Lower leg skin (tissue), 4 donors: ENCODE measurements at regions not wholly inside any gene's neighbourhood (a gene's known extent, or its start where the extent isn't known, plus 50 kb on each side); places are given as distances from the start of the nearest gene placed in this dataset.
"Not testable (repeated sequence)": the region's sequence is repeated elsewhere in the genome, so short reads cannot be mapped to it uniquely, and the experiment has no call there.

ENCODE experiments used
- DNase-seq, 2 donors: peaks; one replicate each; pipeline ENCODE4 v3.0.0-alpha.2; 2019; ENCODE audit warnings: low spot score in 2 of 2
- H3K4me3 ChIP-seq: fragments of 200-600 bp; sonication (generic); 2 replicates; pipeline ENCODE4 v1.5.1; 2017; ENCODE audit warnings: mild to moderate bottlenecking, low read depth; ENCODE audit not compliant: poor library complexity, severe bottlenecking
- POLR2A ChIP-seq, 2 donors: fragments of 450-650 bp; IDR thresholded peaks; one replicate each; pipeline ENCODE4 v1.6.1; 2016 to 2017; ENCODE audit warnings: antibody characterized with exemption in 2 of 2, mild to moderate bottlenecking in 1 of 2, moderate library complexity in 1 of 2
- WGBS, 2 donors: methylation state at CpG; one replicate each; pipeline ENCODE4 v1.1.5; 2018; 5-methylcytosine and 5-hydroxymethylcytosine counted together
- intact Hi-C: fragments of 100-400 bp; cut with DNase I; formaldehyde crosslinking; loops from one replicate; pipeline ENCODE4 v1.15.0; 2023; ENCODE audit warnings: low total_unique reads
- TF ChIP-seq, protein P1 (sequence below), 3 donors: fragments of 450-650 bp; IDR thresholded peaks; one replicate each; pipeline ENCODE4 v1.5.1; 2016; ENCODE audit warnings: antibody characterized with exemption in 3 of 3, mild to moderate bottlenecking in 3 of 3, moderate library complexity in 2 of 3

DNA sequence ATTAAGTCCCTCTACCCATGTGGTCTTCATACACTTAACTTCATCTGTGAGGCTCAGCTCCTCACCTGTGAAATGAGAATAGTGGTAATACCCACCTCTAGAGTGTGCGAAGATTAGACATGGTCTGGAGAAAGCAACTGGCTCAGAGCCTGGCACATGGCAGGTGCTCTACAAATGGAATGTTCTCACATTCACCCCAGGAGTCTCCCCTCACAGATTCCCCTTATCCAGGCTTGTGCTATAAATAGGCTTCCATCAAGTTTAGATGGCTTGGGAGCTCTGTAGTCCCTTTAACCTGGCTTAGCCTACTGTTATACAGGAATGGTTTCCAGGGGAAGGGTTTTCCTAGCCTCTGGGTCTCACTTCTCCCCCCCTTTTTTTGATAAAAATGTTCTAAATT, 455.9 kb downstream of the RNF144A start:
- no peak for TF ChIP-seq POLR2A (IDR thresholded peaks at IDR 0.05)
- TF ChIP-seq, protein P1, sequence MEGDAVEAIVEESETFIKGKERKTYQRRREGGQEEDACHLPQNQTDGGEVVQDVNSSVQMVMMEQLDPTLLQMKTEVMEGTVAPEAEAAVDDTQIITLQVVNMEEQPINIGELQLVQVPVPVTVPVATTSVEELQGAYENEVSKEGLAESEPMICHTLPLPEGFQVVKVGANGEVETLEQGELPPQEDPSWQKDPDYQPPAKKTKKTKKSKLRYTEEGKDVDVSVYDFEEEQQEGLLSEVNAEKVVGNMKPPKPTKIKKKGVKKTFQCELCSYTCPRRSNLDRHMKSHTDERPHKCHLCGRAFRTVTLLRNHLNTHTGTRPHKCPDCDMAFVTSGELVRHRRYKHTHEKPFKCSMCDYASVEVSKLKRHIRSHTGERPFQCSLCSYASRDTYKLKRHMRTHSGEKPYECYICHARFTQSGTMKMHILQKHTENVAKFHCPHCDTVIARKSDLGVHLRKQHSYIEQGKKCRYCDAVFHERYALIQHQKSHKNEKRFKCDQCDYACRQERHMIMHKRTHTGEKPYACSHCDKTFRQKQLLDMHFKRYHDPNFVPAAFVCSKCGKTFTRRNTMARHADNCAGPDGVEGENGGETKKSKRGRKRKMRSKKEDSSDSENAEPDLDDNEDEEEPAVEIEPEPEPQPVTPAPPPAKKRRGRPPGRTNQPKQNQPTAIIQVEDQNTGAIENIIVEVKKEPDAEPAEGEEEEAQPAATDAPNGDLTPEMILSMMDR (IDR thresholded peaks at IDR 0.05) = no peak
- no peak overlapping the region for H3K4me3 ChIP-seq
- intact Hi-C loops = no loop called here

DNA sequence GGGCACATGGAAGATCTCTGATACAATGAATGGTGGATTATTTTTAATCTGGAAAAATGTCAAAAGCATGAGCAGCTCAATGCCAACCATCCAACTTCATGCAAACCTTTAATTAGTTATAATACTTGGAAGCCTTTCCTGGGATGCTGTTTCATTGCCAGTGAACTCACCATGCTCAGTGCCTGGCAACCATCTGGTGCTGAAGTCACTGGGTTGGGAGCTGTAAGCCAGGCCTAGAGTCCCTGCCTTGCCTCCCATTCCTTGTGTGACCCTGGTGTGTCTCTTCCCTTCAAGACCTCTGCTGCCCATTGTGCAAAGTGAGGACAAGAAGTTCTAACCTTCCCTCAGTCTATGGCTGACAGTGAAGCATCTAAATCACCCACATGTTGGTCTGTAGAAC, 458.7 kb downstream of the RNF144A start:
- no peak for TF ChIP-seq POLR2A (IDR thresholded peaks at IDR 0.05)
- TF ChIP-seq, protein P1 (IDR thresholded peaks at IDR 0.05) = no peak
- no peak overlapping the region for H3K4me3 ChIP-seq
- no peak for DNase-seq
- intact Hi-C loops = no loop called here

More for the DNA sequence above, 455.9 kb downstream of the RNF144A start:
- no peak for DNase-seq
- 100% methylated on average over 1 of the region's 1 CpG for WGBS, 2 donors

DNA sequence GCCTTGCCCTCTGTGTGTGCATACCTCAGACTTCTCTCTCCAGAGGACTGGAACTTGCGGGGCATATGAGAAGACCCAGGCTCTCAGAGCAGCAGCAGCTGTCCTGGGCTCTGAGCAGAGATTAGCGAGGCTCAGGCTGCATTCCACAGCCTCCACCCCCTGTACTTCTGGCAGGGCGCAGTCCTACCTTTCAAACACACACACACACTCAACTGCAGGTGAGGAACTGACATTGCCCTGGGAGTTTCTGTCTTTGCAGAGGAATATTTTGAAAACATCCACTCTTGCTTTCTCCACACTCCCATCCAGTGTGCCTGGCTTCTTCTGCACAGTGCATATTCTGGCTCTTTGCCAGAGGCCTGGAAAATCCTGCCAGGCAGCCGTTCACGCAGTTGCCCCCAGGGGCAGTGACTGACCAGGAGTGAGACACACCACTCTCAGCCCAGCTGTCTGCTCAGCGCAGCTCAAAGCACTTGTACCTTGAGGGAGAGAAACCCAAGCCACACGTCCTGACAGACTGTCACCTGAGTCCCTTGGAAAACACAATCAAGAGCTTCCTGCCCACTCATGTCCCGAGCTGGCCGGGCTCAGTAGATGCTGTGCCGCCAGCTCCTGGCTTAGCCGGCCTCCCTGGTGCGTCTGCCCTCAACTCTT, 460.8 kb downstream of the RNF144A start:
- no peak overlapping the region for H3K4me3 ChIP-seq
- TF ChIP-seq POLR2A (IDR thresholded peaks at IDR 0.05) = no peak
- TF ChIP-seq, protein P1 (IDR thresholded peaks at IDR 0.05) = no peak
- no peak for DNase-seq
- intact Hi-C loops = no loop called here
- 33 to 47% methylated on average over 12 of the region's 12 CpGs for WGBS, 2 donors

DNA sequence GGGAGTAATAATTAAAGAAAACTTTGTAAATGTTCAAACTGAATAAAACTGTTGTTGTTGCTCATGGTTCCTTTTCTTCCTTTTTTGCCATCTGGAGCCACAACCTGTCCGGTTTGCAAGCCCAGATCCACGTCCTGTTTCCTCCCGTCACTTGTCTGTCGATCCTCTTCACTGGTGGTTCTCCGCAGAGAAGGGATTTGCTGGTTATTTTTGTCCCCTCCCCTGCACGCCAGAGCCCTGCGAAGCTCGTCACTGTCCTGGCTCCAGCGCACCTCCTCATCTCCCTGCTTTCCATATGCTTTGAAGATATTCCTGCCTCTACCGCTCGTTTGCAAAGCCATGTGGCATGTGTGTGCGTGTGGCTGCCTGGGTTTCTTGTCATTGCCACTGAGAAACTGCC, 461.4 kb downstream of the RNF144A start:
- WGBS, 2 donors = 51 to 54% methylated on average over 12 of the region's 12 CpGs
- H3K4me3 ChIP-seq = no peak overlapping the region
- intact Hi-C loops = no loop called here
- DNase-seq = no peak
- no peak for TF ChIP-seq POLR2A (IDR thresholded peaks at IDR 0.05)
- TF ChIP-seq, protein P1 (IDR thresholded peaks at IDR 0.05) = no peak

DNA sequence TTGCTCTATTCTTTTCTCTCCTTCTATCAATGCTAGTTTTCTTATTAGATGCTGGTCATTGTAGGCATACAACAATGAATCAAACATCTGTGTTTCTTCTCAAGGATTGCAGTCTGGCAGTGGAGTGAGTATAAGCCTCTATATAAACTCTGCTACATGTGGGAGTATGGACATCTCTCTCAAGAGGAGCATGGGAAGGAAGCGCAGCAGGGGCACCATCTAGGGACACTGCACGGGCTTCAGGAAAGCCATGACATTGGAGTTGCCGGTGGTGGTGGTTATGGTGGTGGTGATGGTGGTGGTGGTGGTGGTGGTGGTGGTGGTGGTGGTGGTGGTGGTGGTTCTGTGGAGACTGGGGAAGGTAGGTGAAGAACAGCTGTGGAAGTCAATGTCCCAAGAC, 462.6 kb downstream of the RNF144A start:
- intact Hi-C loops = no loop called here
- TF ChIP-seq, protein P1 (IDR thresholded peaks at IDR 0.05) = no peak
- no peak for TF ChIP-seq POLR2A (IDR thresholded peaks at IDR 0.05)
- no peak for DNase-seq
- no peak overlapping the region for H3K4me3 ChIP-seq
- WGBS, 2 donors = 86 to 97% methylated on average over 3 of the region's 3 CpGs

DNA sequence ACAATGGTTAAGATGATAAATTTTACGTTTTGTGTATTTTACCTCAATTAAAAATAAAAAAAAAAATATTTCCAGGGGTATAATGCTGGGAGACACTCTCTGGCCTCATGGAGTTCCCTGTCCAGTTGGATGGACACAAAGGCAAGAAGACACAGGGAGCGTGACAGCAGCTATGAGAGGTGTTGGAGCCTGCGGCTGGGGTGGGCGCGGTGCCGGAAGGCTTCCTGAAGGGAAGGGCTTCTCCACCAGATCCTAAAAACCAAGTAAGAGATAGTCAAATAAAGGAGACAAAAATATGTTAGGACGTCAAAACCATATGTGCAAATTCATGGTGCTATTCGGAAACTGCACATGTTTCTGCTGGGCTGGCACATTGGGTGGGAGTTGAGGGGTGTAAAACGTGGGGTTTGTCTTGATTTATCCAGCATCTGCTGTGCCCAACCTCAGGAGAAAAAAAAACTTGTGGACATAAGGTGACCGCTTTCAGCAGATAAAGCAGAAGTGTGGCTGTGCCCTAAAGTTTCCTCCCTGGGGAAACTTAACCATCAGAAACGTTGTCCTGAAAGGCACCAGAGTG, 467.6 kb downstream of the RNF144A start:
- intact Hi-C loops = no loop called here
- TF ChIP-seq, protein P1 (IDR thresholded peaks at IDR 0.05) = no peak
- no peak for TF ChIP-seq POLR2A (IDR thresholded peaks at IDR 0.05)
- no peak for DNase-seq
- H3K4me3 ChIP-seq = no peak overlapping the region
- WGBS, 2 donors = 81 to 82% methylated on average over 11 of the region's 11 CpGs

DNA sequence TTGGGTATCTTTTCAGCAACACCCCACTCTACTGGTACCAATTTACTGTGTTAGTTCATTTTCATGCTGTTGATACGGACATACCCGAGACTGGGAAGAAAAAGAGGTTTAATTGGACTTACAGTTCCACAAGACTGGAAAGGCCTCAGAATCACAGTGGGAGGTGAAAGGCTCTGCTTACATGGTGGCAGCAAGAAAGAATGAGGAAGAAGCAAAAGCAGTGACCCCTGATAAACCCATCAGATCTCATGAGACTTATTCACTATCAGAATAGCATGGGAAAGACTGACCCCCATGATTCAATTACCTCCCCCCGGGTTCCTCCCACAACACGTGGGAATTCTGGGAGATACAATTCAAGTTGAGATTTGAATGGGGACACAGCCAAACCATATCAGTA, 473.1 kb downstream of the RNF144A start:
- intact Hi-C loops, H3K4me3 ChIP-seq, DNase-seq: not testable (repeated sequence)
- 88 to 93% methylated on average over 4 of the region's 4 CpGs for WGBS, 2 donors
